GM23248 (cell line): ENCODE measurements at regions not wholly inside any gene's neighbourhood (a gene's known extent, or its start where the extent isn't known, plus 50 kb on each side); places are given as distances from the start of the nearest gene placed in this dataset.

Source experiments
- EZH2 ChIP-seq: fragments of 200-600 bp; sonication (generic); IDR thresholded peaks from 2 replicates; pipeline ENCODE4 v1.6.1; 2018; ENCODE audit warnings: antibody characterized with exemption, mild to moderate bottlenecking; ENCODE audit not compliant: insufficient read depth, poor library complexity, severe bottlenecking
- EZH2phosphoT487 ChIP-seq: fragments of 200-600 bp; sonication (generic); IDR thresholded peaks from 2 replicates; pipeline ENCODE4 v1.6.1; 2018; ENCODE audit warnings: antibody characterized with exemption, moderate library complexity, mild to moderate bottlenecking, low read depth; ENCODE audit not compliant: insufficient read depth

DNA sequence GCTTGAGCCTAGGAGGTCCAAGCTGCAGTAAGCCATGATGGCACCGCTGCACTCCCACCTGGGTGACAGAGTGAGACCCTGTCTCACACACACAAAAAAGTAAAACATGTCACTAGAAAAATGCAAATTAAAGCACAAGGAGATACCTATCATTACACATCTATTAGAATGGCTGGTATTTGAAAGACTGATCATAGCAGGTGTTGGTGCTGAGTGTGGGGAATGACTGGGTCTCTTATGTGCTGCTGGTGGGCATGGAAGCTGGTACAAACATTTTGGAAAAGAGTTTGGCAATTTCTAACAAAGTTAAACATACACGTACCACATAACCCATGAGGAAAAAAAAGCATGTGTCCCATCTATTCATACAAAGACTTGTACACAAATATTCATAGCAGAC, 142.1 kb upstream of the ZBTB40 start:
- TF ChIP-seq EZH2phosphoT487 (no peak), EZH2 (no peak)
